ENCODE measurements at regions not wholly inside any gene's neighbourhood (a gene's known extent, or its start where the extent isn't known, plus 50 kb on each side); places are given as distances from the start of the nearest gene placed in this dataset.
A peak's percentile ranks its signal among the peaks of the same experiment; 100 is the strongest.

- ATAC-seq, result peak; percentile 87
- no peak for TF ChIP-seq CSDC2 (CRISPR knock-in tag; IDR thresholded peaks at IDR 0.05)
- TF ChIP-seq ZNF70 (CRISPR knock-in tag; IDR thresholded peaks at IDR 0.05), result no peak
- peak; percentile 29; the same call in 1 of the 2 replicates for TF ChIP-seq TOX (CRISPR knock-in tag; IDR thresholded peaks at IDR 0.05; ENCODE audit: borderline replicate concordance)
- peak; percentile 93 for TF ChIP-seq ISL1 (CRISPR knock-in tag; IDR thresholded peaks at IDR 0.05)
- TF ChIP-seq PATZ1 (CRISPR knock-in tag; IDR thresholded peaks at IDR 0.05; ENCODE audit: borderline replicate concordance), result peak; percentile 56; the same call in 1 of the 2 replicates
- no peak for TF ChIP-seq SNAI2 (CRISPR knock-in tag; IDR thresholded peaks at IDR 0.05)
- TF ChIP-seq ZC3H10 (CRISPR knock-in tag; IDR thresholded peaks at IDR 0.05), result peak; percentile 68
These were observed 554.2 kb upstream of the KCNMB2 start for GRCh38 chr3:177982034-177982433.

GRCh38 chr3:177983320-177983719 is 552.9 kb upstream of the KCNMB2 start:
- ATAC-seq, result no peak
- no peak for TF ChIP-seq TOX (CRISPR knock-in tag; IDR thresholded peaks at IDR 0.05; ENCODE audit: borderline replicate concordance)
- TF ChIP-seq ARNTL (CRISPR knock-in tag; IDR thresholded peaks at IDR 0.05; ENCODE audit: borderline replicate concordance, low read depth), result no peak
- TF ChIP-seq ZNF565 (CRISPR knock-in tag; conservative IDR thresholded peaks at IDR 0.05; ENCODE audit: low read depth), result no peak
- no peak for TF ChIP-seq POU6F1 (CRISPR knock-in tag; IDR thresholded peaks at IDR 0.05; ENCODE audit: borderline replicate concordance, low read depth)
- no peak for TF ChIP-seq BACH2 (CRISPR knock-in tag; IDR thresholded peaks at IDR 0.05; ENCODE audit: borderline replicate concordance)
- no peak for TF ChIP-seq CREB5 (CRISPR knock-in tag; IDR thresholded peaks at IDR 0.05; ENCODE audit: low read depth)
- no peak for TF ChIP-seq RARB (CRISPR knock-in tag; IDR thresholded peaks at IDR 0.05)
- TF ChIP-seq TCF4 (CRISPR knock-in tag; IDR thresholded peaks at IDR 0.05; ENCODE audit: borderline replicate concordance), result no peak
- no peak for TF ChIP-seq ZNF8 (CRISPR knock-in tag; IDR thresholded peaks at IDR 0.05)
- no peak for TF ChIP-seq PPARA (CRISPR knock-in tag; IDR thresholded peaks at IDR 0.05; ENCODE audit: borderline replicate concordance)
- TF ChIP-seq ZC3H10 (CRISPR knock-in tag; IDR thresholded peaks at IDR 0.05), result no peak
- no peak for TF ChIP-seq SNAI2 (CRISPR knock-in tag; IDR thresholded peaks at IDR 0.05)

GRCh38 chr3:177992993-177993970 is 543.0 kb upstream of the KCNMB2 start:
- TF ChIP-seq ZFP3 (CRISPR knock-in tag; IDR thresholded peaks at IDR 0.05), result no peak

GRCh38 chr3:177994976-177995375 is 541.3 kb upstream of the KCNMB2 start:
- TF ChIP-seq CSRNP3 (CRISPR knock-in tag; IDR thresholded peaks at IDR 0.05), result no peak
- TF ChIP-seq TSHZ2 (CRISPR knock-in tag; IDR thresholded peaks at IDR 0.05), result no peak
- TF ChIP-seq ISL1 (CRISPR knock-in tag; IDR thresholded peaks at IDR 0.05), result no peak
- TF ChIP-seq SNAI2 (CRISPR knock-in tag; IDR thresholded peaks at IDR 0.05), result no peak
- TF ChIP-seq OSR1 (CRISPR knock-in tag; IDR thresholded peaks at IDR 0.05), result no peak
- TF ChIP-seq ZNF565 (CRISPR knock-in tag; conservative IDR thresholded peaks at IDR 0.05; ENCODE audit: low read depth), result no peak
- TF ChIP-seq TCF4 (CRISPR knock-in tag; IDR thresholded peaks at IDR 0.05; ENCODE audit: borderline replicate concordance), result no peak
- no peak for TF ChIP-seq ESRRG (CRISPR knock-in tag; IDR thresholded peaks at IDR 0.05)
- ATAC-seq, result no peak

More at GRCh38 chr3:177992993-177993970, 543.0 kb upstream of the KCNMB2 start:
- no peak for ATAC-seq

All from SK-N-SH treated with all-trans-retinoic acid at 6 μM for 48 hours (cell line).